ENCODE measurements at regions not wholly inside any gene's neighbourhood (a gene's known extent, or its start where the extent isn't known, plus 50 kb on each side); places are given as distances from the start of the nearest gene placed in this dataset.

- in situ Hi-C loops (cut with MboI; ENCODE audit: low sequenced_read_pairs in 4 of 4): no loop called here
- TF ChIP-seq POLR2A (IDR thresholded peaks at IDR 0.05): no peak
- no peak for TF ChIP-seq CTCF (IDR thresholded peaks at IDR 0.05 in 4 of 5, conservative IDR thresholded peaks at IDR 0.05 in 1 of 5)
- Histone ChIP-seq H3K4me3 (no peak overlapping the region), H3K9me3 (no peaks in the 10 kb centered on the region), H3K27ac (no peak overlapping the region), H3K27me3 (no peaks in the 10 kb centered on the region), H3K36me3 (no peaks in the 10 kb centered on the region), H3K4me1 (no peaks in the 10 kb centered on the region)
- DNase-seq: no peak
- no peak for ATAC-seq
- intact Hi-C loops (cut with DNase I; ENCODE audit: low total_unique reads): no loop called here
Observed at GRCh38 chr12:125583071-125583470, 517.8 kb downstream of the AACS start.

- TF ChIP-seq POLR2A (IDR thresholded peaks at IDR 0.05): no peak
- no peak for TF ChIP-seq CTCF (IDR thresholded peaks at IDR 0.05 in 4 of 5, conservative IDR thresholded peaks at IDR 0.05 in 1 of 5)
- Histone ChIP-seq H3K27me3 (no peaks in the 10 kb centered on the region), H3K4me3 (no peak overlapping the region), H3K4me1 (no peaks in the 10 kb centered on the region), H3K36me3 (no peaks in the 10 kb centered on the region), H3K27ac (no peak overlapping the region), H3K9me3 (no peaks in the 10 kb centered on the region)
- intact Hi-C loops (cut with DNase I; ENCODE audit: low total_unique reads): no loop called here
- ATAC-seq (no peak), DNase-seq (no peak)
- in situ Hi-C loops (cut with MboI; ENCODE audit: low sequenced_read_pairs in 4 of 4): no loop called here
Observed at GRCh38 chr12:125586441-125586840, 521.2 kb downstream of the AACS start.

GRCh38 chr12:125593269-125593668 is 528.0 kb downstream of the AACS start:
- H3K4me1 ChIP-seq: no peaks in the 10 kb centered on the region
- no peaks in the 10 kb centered on the region for H3K9me3 ChIP-seq
- TF ChIP-seq POLR2A (IDR thresholded peaks at IDR 0.05) (no peak), CTCF (IDR thresholded peaks at IDR 0.05 in 4 of 5, conservative IDR thresholded peaks at IDR 0.05 in 1 of 5) (no peak)
- no peak for DNase-seq
- intact Hi-C loops (cut with DNase I; ENCODE audit: low total_unique reads) (no loop called here), in situ Hi-C loops (cut with MboI; ENCODE audit: low sequenced_read_pairs in 4 of 4) (no loop called here)
- H3K27me3 ChIP-seq: no peaks in the 10 kb centered on the region
- no peak overlapping the region for H3K4me3 ChIP-seq
- no peak overlapping the region for H3K27ac ChIP-seq
- ATAC-seq: no peak
- H3K36me3 ChIP-seq: no peaks in the 10 kb centered on the region

- Histone ChIP-seq H3K4me1 (no peaks in the 10 kb centered on the region), H3K36me3 (no peaks in the 10 kb centered on the region), H3K27ac (no peak overlapping the region), H3K27me3 (no peaks in the 10 kb centered on the region), H3K4me3 (no peak overlapping the region), H3K9me3 (no peaks in the 10 kb centered on the region)
- DNase-seq (no peak), ATAC-seq (no peak)
- in situ Hi-C loops (cut with MboI; ENCODE audit: low sequenced_read_pairs in 4 of 4): no loop called here
- TF ChIP-seq POLR2A (IDR thresholded peaks at IDR 0.05) (no peak), CTCF (IDR thresholded peaks at IDR 0.05 in 4 of 5, conservative IDR thresholded peaks at IDR 0.05 in 1 of 5) (no peak)
- intact Hi-C loops (cut with DNase I; ENCODE audit: low total_unique reads): no loop called here
Observed at GRCh38 chr12:125604976-125605375, 539.7 kb downstream of the AACS start.

GRCh38 chr12:125606312-125606711 is 541.1 kb downstream of the AACS start:
- intact Hi-C loops (cut with DNase I; ENCODE audit: low total_unique reads) (no loop called here), in situ Hi-C loops (cut with MboI; ENCODE audit: low sequenced_read_pairs in 4 of 4) (no loop called here)
- ATAC-seq (no peak), DNase-seq (no peak)
- Histone ChIP-seq H3K4me1 (no peaks in the 10 kb centered on the region), H3K27me3 (no peaks in the 10 kb centered on the region), H3K4me3 (no peak overlapping the region), H3K36me3 (no peaks in the 10 kb centered on the region), H3K27ac (no peak overlapping the region), H3K9me3 (no peaks in the 10 kb centered on the region)
- TF ChIP-seq POLR2A (IDR thresholded peaks at IDR 0.05) (no peak), CTCF (IDR thresholded peaks at IDR 0.05 in 4 of 5, conservative IDR thresholded peaks at IDR 0.05 in 1 of 5) (no peak)

All from gastrocnemius medialis (tissue), 4 donors.